ENCODE measurements at regions not wholly inside any gene's neighbourhood (a gene's known extent, or its start where the extent isn't known, plus 50 kb on each side); places are given as distances from the start of the nearest gene placed in this dataset.

GRCh38 chr11:29127461-29127860 lies 889.4 kb downstream of the KCNA4 start:
- TF ChIP-seq CTCF (IDR thresholded peaks at IDR 0.05; ENCODE audit: insufficient read depth, low read length, poor library complexity, severe bottlenecking) = no peak
- TF ChIP-seq EZH2phosphoT487 (conservative IDR thresholded peaks at IDR 0.05; ENCODE audit: low read length) = no peak

All from SU-DHL-6 (cell line).